GM12892 (cell line): ENCODE measurements at regions not wholly inside any gene's neighbourhood (a gene's known extent, or its start where the extent isn't known, plus 50 kb on each side); places are given as distances from the start of the nearest gene placed in this dataset.
"Not testable (repeated sequence)": the region's sequence is repeated elsewhere in the genome, so short reads cannot be mapped to it uniquely, and the experiment has no call there.

Experiments used
- DNase-seq: peaks from one replicate; pipeline ENCODE4 v3.0.0; 2011; ENCODE audit not compliant: insufficient read length
- FAIRE-seq: peaks from 2 replicates; lab custom pipeline; 2011; peaks lifted over from hg19 to GRCh38; lab: Jason Lieb, UNC
- POLR2A ChIP-seq: IDR thresholded peaks from 2 replicates; pipeline ENCODE4 v1.6.1; 2011; ENCODE audit warnings: low read depth, low read length, control low read depth
- POLR2AphosphoS5 ChIP-seq: IDR thresholded peaks from 2 replicates; pipeline ENCODE4 v1.6.1; 2011; ENCODE audit warnings: low read depth, low read length, control low read depth
- TAF1 ChIP-seq: IDR thresholded peaks from 2 replicates; pipeline ENCODE4 v1.6.1; 2011; ENCODE audit warnings: low read depth, mild to moderate bottlenecking, control low read depth, low read length, borderline replicate concordance

DNA sequence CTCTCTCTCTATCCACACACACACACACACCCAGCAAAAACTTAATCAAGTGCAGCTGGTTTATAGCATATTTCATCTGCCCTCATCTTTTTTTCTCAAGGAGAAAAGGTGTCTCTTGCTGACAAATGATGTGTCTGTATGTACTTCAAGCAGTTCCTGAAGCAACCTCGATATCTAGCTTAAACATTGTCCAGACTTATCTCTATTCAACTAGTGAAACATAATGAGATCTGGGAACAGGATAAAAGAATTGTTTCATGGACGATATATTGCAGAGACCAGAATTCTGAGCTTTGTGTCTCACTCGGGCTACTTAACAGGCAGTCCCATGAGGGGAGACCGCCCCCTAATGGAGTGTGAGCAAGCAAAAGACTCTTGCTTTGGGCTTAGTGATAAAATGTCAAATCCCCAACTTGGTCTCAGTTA is 929.2 kb upstream of the SOX11 start:
- no peak for FAIRE-seq

DNA sequence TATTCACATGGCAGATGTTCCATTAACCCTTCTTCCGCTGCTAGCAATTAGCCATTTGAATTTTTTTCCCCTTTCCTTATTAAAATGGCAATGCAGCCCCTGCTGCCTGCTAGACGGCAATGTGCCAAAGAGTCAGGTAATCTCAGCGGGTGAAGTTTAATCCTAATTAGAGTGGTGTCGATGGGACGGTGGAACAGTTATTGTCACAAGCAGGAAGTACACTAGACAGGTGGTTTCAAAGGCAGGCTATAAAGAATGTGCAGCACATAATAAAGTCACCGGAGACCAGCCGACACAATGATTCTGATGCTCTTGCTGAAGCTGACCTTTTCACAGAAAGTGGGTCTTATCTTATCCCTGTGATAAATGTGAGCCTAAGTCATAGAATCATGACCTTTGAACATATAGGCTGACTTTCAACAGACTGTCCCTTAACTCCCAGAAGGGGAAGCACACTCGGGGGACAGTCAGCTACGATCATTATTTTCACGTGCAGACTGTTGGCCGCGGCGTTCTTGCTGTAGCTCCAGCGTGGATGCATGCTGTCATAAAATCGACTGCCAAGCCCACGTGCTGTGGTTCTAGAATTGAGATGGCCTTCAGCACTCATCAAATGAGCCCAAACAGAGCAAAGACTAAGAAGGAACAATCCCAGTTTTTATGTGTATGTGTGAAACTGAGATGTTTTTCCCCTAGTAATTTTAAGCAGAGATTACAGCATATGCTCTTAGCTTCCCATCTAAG is 926.2 kb upstream of the SOX11 start:
- TF ChIP-seq TAF1 (no peak), POLR2AphosphoS5 (no peak), POLR2A (no peak)
- DNase-seq (no peak), FAIRE-seq (no peak)

More for the DNA sequence above, 929.2 kb upstream of the SOX11 start:
- no peak for DNase-seq
- TF ChIP-seq TAF1 (no peak), POLR2A (no peak), POLR2AphosphoS5 (no peak)

GRCh38 chr2:4775668-4776067 is 916.5 kb upstream of the SOX11 start:
- DNase-seq (no peak), FAIRE-seq (no peak)
- TF ChIP-seq TAF1 (no peak), POLR2A (no peak), POLR2AphosphoS5 (no peak)

GRCh38 chr2:4780679-4781078 is 911.5 kb upstream of the SOX11 start:
- DNase-seq (no peak), FAIRE-seq (no peak)
- TF ChIP-seq TAF1 (no peak), POLR2A (no peak), POLR2AphosphoS5 (no peak)

- no peak for FAIRE-seq
- DNase-seq = no peak
- TF ChIP-seq POLR2AphosphoS5 (no peak), POLR2A (no peak), TAF1 (no peak)
Measured at GRCh38 chr2:4782647-4783046, 909.5 kb upstream of the SOX11 start.

DNA sequence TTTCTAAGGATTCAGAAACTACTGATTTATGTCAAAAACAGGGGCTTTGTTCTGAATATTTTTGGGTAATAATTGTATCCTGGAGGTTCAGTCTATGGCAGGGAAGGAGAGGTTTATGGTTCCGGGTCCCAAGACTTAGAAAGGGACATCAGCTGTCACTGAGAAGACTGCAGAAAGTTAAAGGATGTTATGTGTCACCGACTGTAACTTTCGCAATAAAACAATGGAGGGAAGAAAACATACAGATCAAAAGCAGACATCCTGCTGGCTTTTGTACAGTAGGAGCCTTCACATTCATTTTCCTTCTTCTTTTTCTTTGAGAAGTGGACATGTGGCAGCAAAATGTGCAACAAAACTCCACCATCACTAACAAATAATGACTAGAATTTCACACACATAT is 900.7 kb upstream of the SOX11 start:
- TF ChIP-seq POLR2AphosphoS5 = no peak
- no peak for TF ChIP-seq POLR2A
- no peak for TF ChIP-seq TAF1
- FAIRE-seq (no peak), DNase-seq (no peak)

DNA sequence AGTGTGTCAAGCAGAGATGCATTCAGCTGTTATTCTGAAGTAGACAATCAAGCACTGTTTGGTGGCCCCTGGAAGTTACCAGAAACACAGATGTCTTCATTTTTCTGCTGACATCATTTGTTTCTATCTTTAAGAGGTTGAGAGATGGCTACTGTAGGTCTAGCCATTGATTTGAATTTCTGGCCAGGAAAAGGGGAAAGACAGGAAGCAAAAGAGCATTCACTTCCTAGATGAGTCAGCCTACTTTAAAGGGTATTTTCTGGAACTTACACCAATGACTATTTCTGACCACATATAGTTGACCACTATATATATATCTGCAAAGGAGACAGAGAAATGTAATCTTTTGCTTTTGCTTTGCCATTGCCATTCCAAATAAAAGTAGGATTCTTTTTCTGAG is 900.1 kb upstream of the SOX11 start:
- no peak for TF ChIP-seq TAF1
- TF ChIP-seq POLR2AphosphoS5 = no peak
- no peak for DNase-seq
- no peak for FAIRE-seq

- no peak for DNase-seq
- FAIRE-seq = no peak
- TF ChIP-seq TAF1 = no peak
- TF ChIP-seq POLR2A = no peak
- no peak for TF ChIP-seq POLR2AphosphoS5
Measured at GRCh38 chr2:4803396-4803795, 888.8 kb upstream of the SOX11 start.

DNA sequence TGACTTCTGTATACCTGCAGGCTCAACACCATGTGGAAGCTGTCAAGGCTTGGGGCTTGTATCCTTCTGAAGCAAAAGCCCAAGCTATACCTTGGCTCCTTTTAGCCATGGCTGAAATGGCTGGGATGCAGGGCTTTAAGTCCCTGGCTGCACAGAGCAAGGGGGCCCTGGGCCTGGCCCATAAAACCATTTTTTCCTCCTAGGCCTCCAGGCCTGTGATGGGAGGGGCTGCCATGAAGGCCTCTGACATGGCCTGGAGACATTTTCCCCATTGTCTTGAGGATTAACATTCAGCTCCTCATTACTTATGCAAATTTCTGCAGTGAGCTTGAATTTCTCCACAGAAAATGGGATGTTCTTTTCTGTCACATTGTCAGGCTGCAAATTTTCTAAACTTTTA is 878.0 kb upstream of the SOX11 start:
- FAIRE-seq, DNase-seq: not testable (repeated sequence)

DNA sequence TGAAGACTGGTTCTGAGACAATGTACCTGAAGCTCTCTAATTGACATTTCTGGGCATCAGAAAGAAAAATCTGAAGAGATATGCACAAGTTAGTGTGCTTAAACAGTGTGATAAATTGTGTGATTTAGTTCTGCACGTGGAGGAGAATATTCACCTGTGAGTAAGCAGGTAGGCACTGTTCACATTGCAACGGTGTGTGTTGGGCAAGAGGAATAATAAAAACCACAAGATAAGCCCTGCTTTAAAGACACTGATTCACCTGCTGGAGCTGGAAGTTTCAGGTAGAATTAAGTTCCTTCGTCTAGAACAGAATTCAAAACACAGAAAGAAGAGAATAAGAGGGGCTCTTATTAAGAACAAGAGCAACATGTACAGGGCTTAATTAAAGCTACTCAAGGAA is 864.3 kb upstream of the SOX11 start:
- TF ChIP-seq TAF1 = no peak
- no peak for TF ChIP-seq POLR2AphosphoS5
- no peak for TF ChIP-seq POLR2A
- no peak for DNase-seq
- no peak for FAIRE-seq

DNA sequence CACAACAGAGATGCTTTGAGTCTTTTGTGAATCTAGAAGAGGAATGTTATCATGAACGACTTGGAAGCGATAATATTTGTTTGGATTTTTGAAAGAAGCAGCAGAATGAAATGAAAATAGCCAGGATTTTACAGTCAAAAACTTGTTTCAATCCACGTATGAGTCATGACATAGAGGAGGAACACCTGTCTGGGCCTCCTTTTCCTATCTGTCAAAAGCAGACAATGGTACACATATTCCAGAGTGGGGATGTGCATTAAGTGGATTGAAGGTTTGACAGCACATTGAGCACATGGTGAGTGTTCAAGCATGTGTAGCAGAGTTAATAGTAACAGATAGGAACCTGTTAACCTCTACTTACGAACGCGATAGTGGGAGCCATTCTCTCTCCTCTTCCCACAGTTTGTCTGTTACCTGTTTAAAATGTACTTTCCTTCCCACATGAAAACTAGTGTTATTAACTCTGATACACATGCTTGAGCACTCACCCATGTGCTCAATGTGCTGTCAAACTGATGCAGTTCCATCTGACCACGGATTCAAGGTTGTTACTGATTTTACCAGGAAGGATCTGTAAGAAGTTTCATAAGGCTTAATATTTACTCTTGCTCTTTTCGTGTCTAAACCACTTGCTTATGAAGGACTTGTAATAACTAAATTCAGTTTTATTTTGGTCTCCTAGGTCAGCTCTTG is 863.4 kb upstream of the SOX11 start:
- TF ChIP-seq TAF1 (no peak), POLR2AphosphoS5 (no peak), POLR2A (no peak)
- FAIRE-seq (no peak), DNase-seq (no peak)

GRCh38 chr2:4831751-4832150 is 860.4 kb upstream of the SOX11 start:
- TF ChIP-seq POLR2A (no peak), TAF1 (no peak), POLR2AphosphoS5 (no peak)
- FAIRE-seq (no peak), DNase-seq (no peak)

DNA sequence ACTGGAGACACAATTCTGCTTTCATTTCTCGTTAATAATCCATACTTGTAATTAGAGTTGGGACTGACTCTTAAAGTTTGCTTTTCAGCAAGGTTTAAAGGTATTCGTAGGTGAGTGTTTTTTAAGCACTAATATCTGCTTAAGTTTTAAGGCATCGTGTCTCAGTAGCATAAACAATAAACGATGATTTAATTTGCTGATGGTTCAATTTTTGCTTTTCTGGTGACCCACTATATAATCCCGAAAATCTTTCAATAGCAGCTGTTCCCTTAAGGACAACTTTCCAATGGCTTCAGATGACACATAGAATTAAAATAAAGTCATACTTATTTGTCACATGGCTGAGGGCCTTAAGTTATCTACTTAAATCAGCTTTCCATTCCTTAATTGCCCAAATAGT is 859.5 kb upstream of the SOX11 start:
- FAIRE-seq (no peak), DNase-seq (no peak)
- no peak for TF ChIP-seq POLR2A
- no peak for TF ChIP-seq POLR2AphosphoS5
- TF ChIP-seq TAF1 = no peak
